Left renal cortex interstitium (tissue), 4 donors: ENCODE measurements at regions not wholly inside any gene's neighbourhood (a gene's known extent, or its start where the extent isn't known, plus 50 kb on each side); places are given as distances from the start of the nearest gene placed in this dataset.

Experiments used
- DNase-seq, 4 donors: peaks; one replicate each; pipeline ENCODE4 v3.0.0-alpha.2; 2013; ENCODE audit warnings: low read depth in 4 of 4, low spot score in 2 of 4, missing footprints in 1 of 4

- no peak for DNase-seq
Observed at GRCh38 chr5:3654515-3654914, 58.9 kb downstream of the IRX1 start.

- DNase-seq: no peak
Observed at GRCh38 chr5:3656803-3657202, 61.2 kb downstream of the IRX1 start.

GRCh38 chr5:3657364-3658022, 61.9 kb downstream of the IRX1 start:
- no peak for DNase-seq

GRCh38 chr5:3658929-3659328, 63.3 kb downstream of the IRX1 start:
- DNase-seq: no peak

GRCh38 chr5:3659907-3660306, 64.3 kb downstream of the IRX1 start:
- DNase-seq: no peak

GRCh38 chr5:3660630-3661029, 65.0 kb downstream of the IRX1 start:
- no peak for DNase-seq

- no peak for DNase-seq
Observed at GRCh38 chr5:3661755-3662296, 66.2 kb downstream of the IRX1 start.

GRCh38 chr5:3662344-3662743, 66.7 kb downstream of the IRX1 start:
- DNase-seq: no peak

- no peak for DNase-seq
Observed at GRCh38 chr5:3671337-3671736, 75.7 kb downstream of the IRX1 start.

GRCh38 chr5:3678801-3679200, 83.2 kb downstream of the IRX1 start:
- DNase-seq: no peak

GRCh38 chr5:3680821-3681220, 85.2 kb downstream of the IRX1 start:
- no peak for DNase-seq

- DNase-seq: no peak
Observed at GRCh38 chr5:3684118-3684517, 88.5 kb downstream of the IRX1 start.

- DNase-seq: no peak
Observed at GRCh38 chr5:3684771-3685354, 89.2 kb downstream of the IRX1 start.

GRCh38 chr5:3694819-3695218, 99.2 kb downstream of the IRX1 start:
- DNase-seq: no peak

- DNase-seq: no peak
Observed at GRCh38 chr5:3695818-3696217, 100.2 kb downstream of the IRX1 start.

GRCh38 chr5:3698412-3698811, 102.8 kb downstream of the IRX1 start:
- DNase-seq: no peak

- no peak for DNase-seq
Observed at GRCh38 chr5:3701694-3702093, 106.1 kb downstream of the IRX1 start.

GRCh38 chr5:3704661-3705060, 109.0 kb downstream of the IRX1 start:
- DNase-seq: no peak

- no peak for DNase-seq
Observed at GRCh38 chr5:3709068-3709716, 113.6 kb downstream of the IRX1 start.

GRCh38 chr5:3709717-3710348, 114.2 kb downstream of the IRX1 start:
- DNase-seq: no peak

- no peak for DNase-seq
Observed at GRCh38 chr5:3715062-3715461, 119.4 kb downstream of the IRX1 start.

GRCh38 chr5:3729631-3730030, 134.0 kb downstream of the IRX1 start:
- DNase-seq: no peak
